IMR-90 (cell line): ENCODE measurements at regions not wholly inside any gene's neighbourhood (a gene's known extent, or its start where the extent isn't known, plus 50 kb on each side); places are given as distances from the start of the nearest gene placed in this dataset.

ENCODE experiments used
- ATAC-seq: fragments of 200-7000 bp; cut with Tn5 transposase; 2 replicates; pipeline ENCODE4 v1.9.1; 2020; ENCODE audit warnings: low read depth, mild to moderate bottlenecking, moderate library complexity
- BruUV-seq: library from RNA; stranded (reverse); fragments of 400-500 nt; replicated peaks from 2 replicates; lab custom pipeline; 2021; lab: Mats Ljungman, UMichigan
- CTCF ChIA-PET: fragments of 300-600 bp; formaldehyde crosslinking; extraction: SDS; loops from one replicate; lab custom pipeline; 2021; ENCODE audit warnings: antibody characterized with exemption; lab: Yijun Ruan, JAX
- POLR2A ChIA-PET: fragments of 300-600 bp; sonication (Branson Sonifier 250); formaldehyde crosslinking; loops from one replicate; lab custom pipeline; 2022; ENCODE audit warnings: antibody characterized with exemption; ENCODE audit not compliant: unreplicated experiment; lab: Charles Lee
- DNase-seq: peaks from one replicate; pipeline ENCODE4 v3.0.0; 2013
- H2AFZ ChIP-seq: replicated peaks from 2 replicates; pipeline ENCODE3; 2013; ENCODE audit warnings: low read length, mild to moderate bottlenecking; ENCODE audit not compliant: poor library complexity
- H2AK5ac ChIP-seq: 2 replicates; pipeline ENCODE4 v1.6.1; 2013; ENCODE audit warnings: low read depth, low read length, inconsistent platforms
- H2AK9ac ChIP-seq: replicated peaks from 2 replicates; pipeline ENCODE3; 2013; ENCODE audit warnings: mild to moderate bottlenecking, low read depth, low read length, moderate library complexity; ENCODE audit not compliant: poor library complexity
- H2BK120ac ChIP-seq: 2 replicates; pipeline ENCODE4 v1.6.1; 2013; ENCODE audit warnings: low read depth, low read length, inconsistent platforms
- H2BK15ac ChIP-seq: 3 replicates; pipeline ENCODE4 v1.6.1; 2013; ENCODE audit warnings: low read depth, low read length, inconsistent platforms
- H2BK20ac ChIP-seq: 2 replicates; pipeline ENCODE4 v1.6.1; 2013; ENCODE audit warnings: low read depth, mild to moderate bottlenecking, inconsistent platforms, low read length, moderate library complexity
- H2BK5ac ChIP-seq: 2 replicates; pipeline ENCODE4 v1.6.1; 2013; ENCODE audit warnings: mild to moderate bottlenecking, low read depth, low read length, inconsistent platforms; ENCODE audit not compliant: poor library complexity, severe bottlenecking
- H3K14ac ChIP-seq: replicated peaks from 2 replicates; pipeline ENCODE4 v1.6.1; 2013; ENCODE audit warnings: low read depth, low read length, inconsistent platforms
- H3K18ac ChIP-seq: 2 replicates; pipeline ENCODE4 v1.6.1; 2013; ENCODE audit warnings: low read depth, low read length, control low read depth
- H3K23ac ChIP-seq: 2 replicates; pipeline ENCODE4 v1.6.1; 2013; ENCODE audit warnings: low read depth, low read length, inconsistent platforms
- H3K27ac ChIP-seq: 2 replicates; pipeline ENCODE4 v1.5.1; 2013; ENCODE audit warnings: mild to moderate bottlenecking, control low read depth, low read length; ENCODE audit not compliant: insufficient read depth
- H3K27me3 ChIP-seq: 2 replicates; pipeline ENCODE4 v1.6.1; 2013; ENCODE audit warnings: low read length; ENCODE audit not compliant: control insufficient read depth, insufficient read depth
- H3K36me3 ChIP-seq: 2 replicates; pipeline ENCODE4 v1.6.1; 2013; ENCODE audit warnings: low read length, mixed read lengths; ENCODE audit not compliant: control insufficient read depth, insufficient read depth
- H3K4ac ChIP-seq: 2 replicates; pipeline ENCODE4 v1.6.1; 2013; ENCODE audit warnings: low read depth, low read length, inconsistent platforms
- H3K4me1 ChIP-seq: 2 replicates; pipeline ENCODE4 v1.6.1; 2013; ENCODE audit warnings: low read length, mixed read lengths; ENCODE audit not compliant: control insufficient read depth, insufficient read depth
- H3K4me2 ChIP-seq: 2 replicates; pipeline ENCODE4 v1.6.1; 2013; ENCODE audit warnings: low read depth, mild to moderate bottlenecking, control low read depth, low read length, moderate library complexity
- H3K4me3 ChIP-seq: 2 replicates; pipeline ENCODE4 v1.5.1; 2013; ENCODE audit warnings: low read depth, mild to moderate bottlenecking, control low read depth, low read length, moderate library complexity; ENCODE audit not compliant: insufficient read depth
- H3K56ac ChIP-seq: 2 replicates; pipeline ENCODE4 v1.6.1; 2013; ENCODE audit warnings: low read length, inconsistent platforms; ENCODE audit not compliant: insufficient read depth; ENCODE audit errors: extremely low read depth
- H3K79me1 ChIP-seq, 2 experiments: 2 replicates each; pipeline ENCODE4 v1.6.1; 2013; ENCODE audit warnings: low read length in 2 of 2, inconsistent platforms in 1 of 2, low read depth in 1 of 2
- H3K9ac ChIP-seq: 2 replicates; pipeline ENCODE4 v1.6.1; 2013; ENCODE audit warnings: low read depth, low read length, control low read depth
- H3K9me1 ChIP-seq: 2 replicates; pipeline ENCODE4 v1.6.1; 2013; ENCODE audit warnings: low read length, inconsistent platforms; ENCODE audit not compliant: insufficient read depth
- H3K9me3 ChIP-seq: 2 replicates; pipeline ENCODE4 v1.6.1; 2013; ENCODE audit warnings: low read length; ENCODE audit not compliant: control insufficient read depth, insufficient read depth
- H4K20me1 ChIP-seq: 2 replicates; pipeline ENCODE4 v1.6.1; 2013; ENCODE audit warnings: low read length, inconsistent platforms; ENCODE audit not compliant: insufficient read depth
- H4K5ac ChIP-seq: 2 replicates; pipeline ENCODE4 v1.6.1; 2013; ENCODE audit warnings: mild to moderate bottlenecking, low read depth, low read length, control low read depth
- H4K8ac ChIP-seq, 2 experiments: 2 replicates each; pipeline ENCODE4 v1.6.1; 2013; ENCODE audit warnings: low read depth in 2 of 2, low read length in 2 of 2, control low read depth in 1 of 2, inconsistent platforms in 1 of 2
- H4K91ac ChIP-seq: 2 replicates; pipeline ENCODE4 v1.6.1; 2013; ENCODE audit warnings: low read depth, low read length, inconsistent platforms; ENCODE audit not compliant: insufficient read depth
- BHLHE40 ChIP-seq: fragments of 150-350 bp; IDR thresholded peaks from 2 replicates; pipeline ENCODE4 v1.6.1; 2016; ENCODE audit warnings: mild to moderate bottlenecking, low read depth, low read length
- CEBPB ChIP-seq: IDR thresholded peaks from 2 replicates; pipeline ENCODE4 v1.6.1; 2012; ENCODE audit warnings: low read depth, low read length, improper control_type of control experiment
- CHD1 ChIP-seq: IDR thresholded peaks from 2 replicates; pipeline ENCODE4 v1.6.1; 2012; ENCODE audit warnings: low read depth, low read length, improper control_type of control experiment
- CTCF ChIP-seq: conservative IDR thresholded peaks from 2 replicates; pipeline ENCODE4 v1.5.1; 2012; ENCODE audit warnings: mild to moderate bottlenecking, low read depth, low read length, improper control_type of control experiment
- ELK1 ChIP-seq: fragments of 150-350 bp; IDR thresholded peaks from 2 replicates; pipeline ENCODE4 v1.6.1; 2016; ENCODE audit warnings: low read depth, mild to moderate bottlenecking, low read length, moderate library complexity, borderline replicate concordance
- FOS ChIP-seq: fragments of 150-350 bp; IDR thresholded peaks from 2 replicates; pipeline ENCODE4 v1.6.1; 2016; ENCODE audit warnings: low read depth, low read length
- NFE2L2 ChIP-seq: fragments of 150-350 bp; IDR thresholded peaks from 2 replicates; pipeline ENCODE4 v1.6.1; 2016; ENCODE audit warnings: low read depth, mild to moderate bottlenecking, low read length
- POLR2A ChIP-seq: IDR thresholded peaks from 2 replicates; pipeline ENCODE4 v1.6.1; 2012; ENCODE audit warnings: mild to moderate bottlenecking, low read depth, low read length
- RAD21 ChIP-seq: IDR thresholded peaks from 2 replicates; pipeline ENCODE4 v1.6.1; 2012; ENCODE audit warnings: low read length, improper control_type of control experiment
- RCOR1 ChIP-seq: IDR thresholded peaks from 2 replicates; pipeline ENCODE4 v1.6.1; 2012; ENCODE audit warnings: mild to moderate bottlenecking, low read length, improper control_type of control experiment; ENCODE audit not compliant: insufficient replicate concordance
- RFX5 ChIP-seq: IDR thresholded peaks from 2 replicates; pipeline ENCODE4 v1.8.0; 2012; ENCODE audit warnings: low read depth, mild to moderate bottlenecking, low read length, moderate library complexity
- USF2 ChIP-seq: fragments of 150-350 bp; IDR thresholded peaks from 2 replicates; pipeline ENCODE4 v1.6.1; 2017; ENCODE audit warnings: mild to moderate bottlenecking, antibody characterized with exemption, low read length, low read depth
- WGBS, 2 experiments: methylation state at CpG; one replicate each; pipeline versions ENCODE4 v1.1.5 to v1.1.7; 2013; ENCODE audit warnings: missing lambda C conversion rate in 2 of 2; ENCODE audit not compliant: insufficient read length in 1 of 2; ENCODE audit errors: extremely low coverage in 2 of 2; 5-methylcytosine and 5-hydroxymethylcytosine counted together
- dilution Hi-C: fragments of 300-500 bp; cut with HindIII; formaldehyde crosslinking; loops from one replicate; pipeline ENCODE4 v1.14.3; 2018; ENCODE audit warnings: low sequenced_read_pairs; ENCODE audit not compliant: unreplicated experiment
- in situ Hi-C: fragments of 300-500 bp; cut with MboI; formaldehyde crosslinking; loops from 3 replicates; pipeline ENCODE4 v1.14.3; 2019; ENCODE audit warnings: low sequenced_read_pairs, inconsistent platforms, mixed read lengths
- intact Hi-C: fragments of 100-400 bp; cut with micrococcal nuclease; formaldehyde crosslinking; loops from 2 replicates; pipeline ENCODE4 v1.10.0; 2022

GRCh38 chr11:116194156-116194904 lies 578.5 kb downstream of the BUD13 start:
- in situ Hi-C loops = no loop called here
- no peak for DNase-seq
- no peak overlapping the region for H2AK5ac ChIP-seq

More at GRCh38 chr11:116194156-116194904, 578.5 kb downstream of the BUD13 start:
- intact Hi-C loops (no loop called here), dilution Hi-C loops (no loop called here)
- Histone ChIP-seq H4K91ac (no peak overlapping the region), H3K9ac (no peak overlapping the region), H3K9me1 (no peaks in the 10 kb centered on the region), H3K79me1 (no peaks in the 10 kb centered on the region), H3K14ac (no peak overlapping the region), H2BK20ac (no peak overlapping the region), H3K4me2 (no peak overlapping the region; the same call in 1 of the 2 replicates), H3K18ac (no peak overlapping the region), H4K20me1 (no peaks in the 10 kb centered on the region), H3K56ac (no peak overlapping the region), H4K5ac (no peak overlapping the region), H3K4me3 (no peak overlapping the region), H2BK15ac (no peak overlapping the region), H3K4ac (no peak overlapping the region), H3K36me3 (no peaks in the 10 kb centered on the region), H4K8ac (no peak overlapping the region), H3K4me1 (peaks cover 3% of the 10 kb centered on the region; the same call in 1 of the 2 replicates), H2BK120ac (no peak overlapping the region), H3K23ac (no peak overlapping the region), H2BK5ac (no peak overlapping the region), H3K27ac (no peak overlapping the region), H3K27me3 (peaks cover 6% of the 10 kb centered on the region; the same call in 1 of the 2 replicates), H3K9me3 (no peaks in the 10 kb centered on the region), H2AK9ac (no peak overlapping the region), H2AFZ (no peak overlapping the region)
- BruUV-seq = no TSS peak
- POLR2A ChIA-PET = no interaction called here
- TF ChIP-seq BHLHE40 (no peak), CTCF (no peak), RAD21 (no peak), FOS (no peak), CEBPB (no peak), POLR2A (no peak), USF2 (no peak), RCOR1 (no peak), NFE2L2 (no peak), RFX5 (no peak), CHD1 (no peak), ELK1 (no peak)
- no peak for ATAC-seq
- no CpG with 5 or more reads among the region's 5 CpGs for WGBS, 2 experiments
- CTCF ChIA-PET = interaction anchor here (0.6 to 0.8 kb wide), 2 partner anchors 289 to 781 kb away, joined by 4 read pairs; no protein-coding TSS in a partner anchor
